Activated gamma-delta T cell treated with anti-CD3 and anti-CD28 coated beads, Interleukin-2, amount 50 U/mL, for 16 hours (primary cell): ENCODE measurements at regions not wholly inside any gene's neighbourhood (a gene's known extent, or its start where the extent isn't known, plus 50 kb on each side); places are given as distances from the start of the nearest gene placed in this dataset.

ENCODE experiments used
- DNase-seq: peaks from one replicate; pipeline ENCODE4 v3.0.0-alpha.2; 2020; ENCODE audit warnings: low read depth

DNA sequence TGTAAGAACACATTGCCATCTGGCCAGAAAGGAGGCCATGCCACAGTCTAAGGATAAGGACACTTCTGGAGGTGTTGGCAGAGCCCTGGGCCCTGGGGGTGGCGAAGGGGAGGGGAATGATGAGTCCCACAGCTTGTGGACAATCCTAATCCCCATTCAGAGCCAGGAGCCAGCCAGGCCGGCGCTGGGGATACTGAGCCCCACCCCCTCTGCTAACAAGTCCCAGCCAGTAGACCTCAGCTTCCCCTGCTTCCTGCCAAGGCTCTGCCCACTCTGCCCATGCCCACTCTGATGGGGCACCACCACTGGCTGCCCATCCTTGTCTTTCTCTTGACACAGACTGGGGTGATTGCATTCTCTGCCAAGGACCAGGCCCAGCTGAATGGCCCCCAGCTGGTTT is 71.9 kb downstream of the NAV1 start:
- DNase-seq, result no peak

GRCh38 chr1:201612645-201613044 is 73.7 kb downstream of the NAV1 start:
- DNase-seq, result no peak

GRCh38 chr1:201614262-201615015 is 75.5 kb downstream of the NAV1 start:
- no peak for DNase-seq

DNA sequence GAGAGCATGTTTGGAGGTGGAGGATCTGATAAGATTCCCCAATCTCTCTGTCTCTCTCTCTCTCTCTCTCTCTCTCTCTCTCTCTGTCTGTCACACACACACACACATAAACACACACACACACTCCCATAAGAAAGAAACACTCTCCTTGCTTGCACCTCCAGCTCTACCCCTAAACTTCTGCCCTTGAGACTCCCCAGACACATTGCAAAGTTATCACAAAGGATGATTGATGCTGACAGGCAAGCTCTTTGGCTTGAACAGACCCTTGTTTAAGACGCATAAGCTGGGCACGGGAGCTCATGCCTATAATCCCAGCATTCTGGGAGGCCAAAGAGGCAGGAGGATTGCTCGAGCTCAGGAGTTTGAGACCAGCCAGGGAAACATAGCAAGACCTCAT is 78.2 kb downstream of the NAV1 start:
- DNase-seq, result no peak

GRCh38 chr1:201618389-201618788 is 79.5 kb downstream of the NAV1 start:
- DNase-seq, result no peak

- DNase-seq, result no peak
Observed at GRCh38 chr1:201618905-201619304, 80.0 kb downstream of the NAV1 start.

GRCh38 chr1:201619513-201619912 is 80.6 kb downstream of the NAV1 start:
- DNase-seq, result no peak

DNA sequence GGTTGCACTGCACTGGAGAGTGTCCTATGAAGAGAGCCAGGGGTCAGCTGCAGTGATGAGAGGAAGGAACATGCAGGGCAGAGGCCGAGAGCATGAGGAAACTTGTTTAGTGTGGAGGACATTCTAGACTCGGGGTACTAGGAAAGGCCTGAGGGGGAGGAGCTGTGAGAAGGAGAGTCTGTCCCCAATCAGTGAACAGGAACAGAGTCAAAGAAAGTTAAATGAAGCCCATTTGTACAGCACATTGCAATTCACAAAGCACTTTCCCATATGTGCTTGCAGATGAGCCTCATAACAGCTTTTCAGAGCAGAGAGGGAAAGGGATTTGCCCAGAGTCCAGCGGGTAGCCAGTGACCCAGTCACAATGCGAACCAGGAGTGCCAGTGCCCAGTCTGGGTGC is 83.4 kb downstream of the NAV1 start:
- DNase-seq, result no peak

- no peak for DNase-seq
Observed at GRCh38 chr1:201622824-201623223, 83.9 kb downstream of the NAV1 start.

DNA sequence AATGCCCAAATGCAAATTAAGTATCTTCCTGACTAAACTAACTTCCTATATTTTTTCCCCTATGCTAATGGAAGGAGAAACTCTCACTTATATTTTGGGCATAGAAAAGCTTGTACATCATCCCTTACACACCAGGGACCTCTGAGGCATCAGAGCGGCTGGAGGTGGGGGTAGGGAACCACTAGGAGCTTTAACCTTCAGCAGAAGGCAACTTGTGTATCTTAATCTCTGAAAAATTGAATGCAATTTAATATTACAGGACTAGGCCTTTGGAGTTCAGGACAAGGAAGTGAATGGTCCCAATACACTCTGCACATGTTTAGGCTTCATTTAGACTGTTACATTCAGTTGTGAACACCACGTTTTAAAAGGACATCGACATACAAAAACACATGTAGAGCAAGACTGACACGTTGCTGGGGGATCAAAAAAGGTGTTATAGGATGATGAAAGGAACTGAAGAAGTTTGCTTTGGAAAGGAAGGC is 85.9 kb downstream of the NAV1 start:
- no peak for DNase-seq

DNA sequence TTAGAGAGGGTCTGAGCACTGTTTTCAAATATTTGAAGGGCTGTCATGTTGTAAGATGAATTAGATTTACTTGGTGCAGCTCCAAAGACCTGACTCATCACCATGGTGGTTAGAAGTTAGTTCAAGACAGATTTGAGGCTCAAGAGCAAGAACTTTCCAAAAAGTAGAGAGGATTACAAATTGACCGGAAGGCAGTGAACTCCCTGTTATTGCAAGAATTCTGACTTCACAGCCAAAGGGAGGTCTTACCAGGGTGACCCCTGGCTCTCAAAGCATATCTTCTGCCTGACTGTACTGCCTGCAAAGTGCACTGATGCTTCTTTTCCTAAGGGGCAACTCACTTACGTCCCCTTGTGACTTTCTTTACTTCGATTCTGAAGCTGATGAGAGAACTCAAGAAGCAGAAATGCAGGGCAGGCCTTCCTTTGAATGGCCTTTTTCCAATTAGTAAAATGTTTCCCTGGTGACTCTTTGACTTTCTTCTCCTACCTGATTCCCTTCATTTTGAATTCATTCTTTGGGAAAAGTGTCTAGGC is 86.4 kb downstream of the NAV1 start:
- no peak for DNase-seq

GRCh38 chr1:201625851-201626251 is 86.9 kb downstream of the NAV1 start:
- no peak for DNase-seq

- no peak for DNase-seq
Observed at GRCh38 chr1:201626629-201627275, 87.8 kb downstream of the NAV1 start.

DNA sequence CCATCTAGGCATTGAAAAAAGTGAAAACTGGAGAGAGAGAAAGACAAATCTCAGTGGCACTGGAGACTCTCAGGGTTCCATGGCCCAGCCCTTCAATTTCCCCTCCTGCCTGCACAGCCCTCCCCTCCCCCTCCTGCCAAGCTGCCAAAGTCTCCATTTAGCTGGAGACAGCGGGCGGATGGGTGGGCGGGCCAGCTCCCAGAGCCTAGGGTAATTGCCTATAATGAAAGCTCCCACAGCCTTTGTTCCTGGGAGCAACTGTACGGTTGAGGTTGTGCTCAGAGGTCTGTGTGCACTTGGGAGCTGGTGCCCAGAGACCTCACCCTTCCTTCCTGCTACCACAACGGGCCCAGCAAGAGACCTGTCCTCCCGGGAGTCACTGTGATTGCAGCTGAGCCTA is 89.6 kb downstream of the NAV1 start:
- no peak for DNase-seq

DNA sequence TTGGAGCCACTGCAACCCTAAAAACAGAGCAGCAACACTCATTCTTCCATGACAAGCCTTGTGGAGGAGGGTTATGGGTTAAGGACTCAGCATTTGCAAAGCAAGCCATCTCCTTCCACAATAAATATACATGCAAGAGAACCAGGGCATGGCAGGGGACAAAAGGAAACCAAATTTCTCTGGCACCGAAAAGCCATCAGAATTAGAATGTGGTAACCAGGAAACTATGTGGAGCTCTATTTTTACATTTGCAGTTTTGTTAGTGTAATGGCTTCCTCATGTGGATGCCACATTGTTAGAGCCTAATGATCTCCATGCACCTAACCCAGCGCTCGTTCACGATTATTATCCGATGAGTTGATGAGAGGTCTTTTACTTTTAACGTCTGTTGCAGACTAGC is 91.7 kb downstream of the NAV1 start:
- no peak for DNase-seq

GRCh38 chr1:201631037-201631436 is 92.1 kb downstream of the NAV1 start:
- DNase-seq, result no peak

GRCh38 chr1:201632364-201632952 is 93.5 kb downstream of the NAV1 start:
- DNase-seq, result no peak

GRCh38 chr1:201633297-201633696 is 94.4 kb downstream of the NAV1 start:
- DNase-seq, result no peak

DNA sequence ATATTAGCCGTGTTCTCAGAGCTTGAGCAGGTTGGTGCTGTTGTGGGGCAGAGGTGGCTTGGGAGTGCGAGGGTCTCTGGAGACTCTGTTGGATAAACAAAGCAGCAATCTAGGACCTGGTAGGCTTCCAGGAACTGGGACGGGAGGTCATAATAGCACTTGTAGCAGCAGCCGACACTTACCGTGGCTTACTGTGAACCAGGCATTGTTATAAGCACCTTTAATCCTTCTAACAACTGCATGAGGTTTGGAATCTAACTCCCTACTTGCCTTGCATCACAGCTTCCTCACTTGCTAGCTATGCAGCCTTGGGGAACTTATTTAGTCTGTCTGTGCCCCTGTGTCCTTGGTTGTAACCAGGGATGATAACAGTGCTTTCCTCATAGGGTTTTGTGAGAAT is 94.9 kb downstream of the NAV1 start:
- no peak for DNase-seq

DNA sequence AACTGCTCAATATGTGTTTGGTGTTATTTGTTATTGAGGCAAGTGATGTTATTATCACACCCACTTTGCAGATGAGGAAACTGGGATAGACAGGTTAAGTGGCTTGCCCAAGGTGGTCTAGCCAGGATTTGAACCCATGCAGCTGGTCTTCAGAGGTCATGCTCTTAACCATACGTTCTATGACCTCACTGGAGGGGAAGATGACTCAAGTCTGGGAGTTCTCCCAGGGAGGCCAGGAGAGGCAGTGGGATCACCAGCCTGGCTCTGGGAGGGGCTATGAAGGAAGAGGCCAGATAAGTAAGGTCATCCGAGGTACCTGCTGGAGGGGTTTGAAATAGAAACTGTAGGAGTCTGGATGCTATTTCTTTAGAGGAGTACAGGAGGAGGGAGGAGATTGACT is 95.3 kb downstream of the NAV1 start:
- DNase-seq, result no peak

DNA sequence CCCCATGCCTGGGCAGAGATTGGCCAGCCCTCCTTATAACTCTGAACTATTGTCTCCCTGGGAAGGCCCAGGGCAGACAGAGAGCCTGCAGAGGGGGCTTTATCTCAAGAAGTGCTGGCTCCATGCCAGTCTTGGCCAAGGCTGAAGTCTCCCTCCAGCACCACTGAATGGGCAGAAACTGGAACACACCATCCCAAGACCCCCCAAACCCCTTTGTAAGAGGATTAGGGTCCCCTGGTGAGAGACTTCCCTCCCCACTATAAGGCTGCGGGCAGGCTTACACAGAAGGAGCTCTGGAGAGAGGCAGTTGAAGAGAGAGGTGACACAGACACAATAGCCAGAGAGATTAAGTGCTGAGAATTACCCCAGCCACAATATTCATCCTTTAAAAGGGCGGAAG is 97.2 kb downstream of the NAV1 start:
- no peak for DNase-seq

- no peak for DNase-seq
Observed at GRCh38 chr1:201636510-201636971, 97.6 kb downstream of the NAV1 start.
